ENCODE measurements at regions not wholly inside any gene's neighbourhood (a gene's known extent, or its start where the extent isn't known, plus 50 kb on each side); places are given as distances from the start of the nearest gene placed in this dataset.

GRCh38 chr14:62470935-62471334, 574.3 kb downstream of the KCNH5 start:
- TF ChIP-seq CTCF (IDR thresholded peaks at IDR 0.05) (no peak), EZH2 (IDR thresholded peaks at IDR 0.05) (no peak)

Data from neural progenitor cell (in vitro differentiated cells).